Thoracic aorta (tissue), 2 donors: ENCODE measurements at regions not wholly inside any gene's neighbourhood (a gene's known extent, or its start where the extent isn't known, plus 50 kb on each side); places are given as distances from the start of the nearest gene placed in this dataset.
A peak's percentile ranks its signal among the peaks of the same experiment; 100 is the strongest.

Experiments
- ATAC-seq: fragments of 150-250 bp; one replicate; pipeline ENCODE4 v1.8.0; 2017; ENCODE audit warnings: low read depth; ENCODE audit not compliant: insufficient number of reproducible peaks, low FRiP score
- DNase-seq: peaks from one replicate; pipeline ENCODE4 v3.0.0-alpha.2; 2020; ENCODE audit warnings: low spot score
- H3K27ac ChIP-seq, 2 donors: fragments of 200-600 bp; sonication (generic); 1 replicate in 1 of 2; 2 replicates in 1 of 2; pipeline ENCODE4 v1.5.1; 2016; ENCODE audit warnings: mild to moderate bottlenecking in 2 of 2, moderate library complexity in 2 of 2
- H3K27me3 ChIP-seq: fragments of 200-600 bp; sonication (generic); replicated peaks from 2 replicates; pipeline ENCODE4 v1.6.0; 2016; ENCODE audit warnings: mild to moderate bottlenecking; ENCODE audit not compliant: insufficient read depth
- H3K36me3 ChIP-seq: fragments of 200-600 bp; sonication (generic); one replicate; pipeline ENCODE4 v1.5.1; 2016
- H3K4me1 ChIP-seq, 2 donors: fragments of 200-600 bp; sonication (generic); 1 replicate in 1 of 2; 2 replicates in 1 of 2; pipeline versions ENCODE4 v1.5.1 to v1.6.0; 2016; ENCODE audit warnings: low read depth in 2 of 2, mild to moderate bottlenecking in 1 of 2; ENCODE audit not compliant: control insufficient read depth in 1 of 2
- H3K4me3 ChIP-seq: fragments of 200-600 bp; sonication (generic); 2 replicates; pipeline ENCODE4 v1.5.1; 2016; ENCODE audit warnings: mild to moderate bottlenecking
- H3K9me3 ChIP-seq: fragments of 200-600 bp; sonication (generic); 2 replicates; pipeline ENCODE4 v1.5.1; 2016
- CTCF ChIP-seq: fragments of 200-600 bp; sonication (generic); IDR thresholded peaks from one replicate; pipeline ENCODE4 v1.5.1; 2019; ENCODE audit warnings: antibody characterized with exemption

GRCh38 chr6:170050591-170051041 lies 240.3 kb downstream of the DLL1 start:
- Histone ChIP-seq H3K9me3 (no peaks in the 10 kb centered on the region), H3K4me3 (no peak overlapping the region), H3K4me1 (no peaks in the 10 kb centered on the region), H3K27me3 (no peaks in the 10 kb centered on the region), H3K27ac (no peak overlapping the region), H3K36me3 (no peaks in the 10 kb centered on the region)
- no peak for TF ChIP-seq CTCF
- ATAC-seq (no peak), DNase-seq (no peak)

GRCh38 chr6:170049641-170050561 lies 241.0 kb downstream of the DLL1 start:
- no peak for TF ChIP-seq CTCF
- Histone ChIP-seq H3K27ac (peak overlapping the region in 1 of 2 donors; percentile 20), H3K4me3 (no peak overlapping the region), H3K36me3 (no peaks in the 10 kb centered on the region), H3K9me3 (no peaks in the 10 kb centered on the region), H3K4me1 (no peaks in the 10 kb centered on the region), H3K27me3 (no peaks in the 10 kb centered on the region)
- DNase-seq (no peak), ATAC-seq (peak; percentile 22)

- Histone ChIP-seq H3K36me3 (no peaks in the 10 kb centered on the region), H3K27ac (peak overlapping the region in 1 of 2 donors; percentile 20), H3K4me3 (no peak overlapping the region), H3K4me1 (no peaks in the 10 kb centered on the region), H3K9me3 (no peaks in the 10 kb centered on the region), H3K27me3 (no peaks in the 10 kb centered on the region)
- no peak for TF ChIP-seq CTCF
- ATAC-seq (no peak), DNase-seq (no peak)
These were observed 242.1 kb downstream of the DLL1 start for GRCh38 chr6:170048615-170049256.

- Histone ChIP-seq H3K4me3 (no peak overlapping the region), H3K4me1 (no peaks in the 10 kb centered on the region), H3K36me3 (no peaks in the 10 kb centered on the region), H3K27me3 (no peaks in the 10 kb centered on the region), H3K9me3 (no peaks in the 10 kb centered on the region), H3K27ac (peak overlapping the region in 1 of 2 donors; percentile 20)
- no peak for TF ChIP-seq CTCF
- ATAC-seq, result no peak
- DNase-seq, result no peak
These were observed 243.1 kb downstream of the DLL1 start for GRCh38 chr6:170047823-170048222.
